Neuronal stem cell (in vitro differentiated cells): ENCODE measurements at regions not wholly inside any gene's neighbourhood (a gene's known extent, or its start where the extent isn't known, plus 50 kb on each side); places are given as distances from the start of the nearest gene placed in this dataset.

Experiments used
- DNase-seq: peaks from one replicate; pipeline ENCODE4 v3.0.0-alpha.2; 2013; ENCODE audit warnings: low spot score
- H2AFZ ChIP-seq: one replicate; pipeline ENCODE4 v1.6.1; 2013; ENCODE audit warnings: mild to moderate bottlenecking, low read length, inconsistent platforms
- H2AK5ac ChIP-seq: 2 replicates; pipeline ENCODE4 v1.6.1; 2013; ENCODE audit warnings: low read depth, mild to moderate bottlenecking, inconsistent platforms, low read length, moderate library complexity, mixed read lengths
- H2BK120ac ChIP-seq: 2 replicates; pipeline ENCODE4 v1.6.1; 2013; ENCODE audit warnings: low read depth, mild to moderate bottlenecking, inconsistent platforms, low read length, moderate library complexity, mixed read lengths
- H2BK12ac ChIP-seq: one replicate; pipeline ENCODE4 v1.6.1; 2013; ENCODE audit warnings: low read length, inconsistent platforms
- H2BK15ac ChIP-seq: 2 replicates; pipeline ENCODE4 v1.6.1; 2013; ENCODE audit warnings: mild to moderate bottlenecking, low read length, inconsistent platforms, mixed read lengths
- H2BK5ac ChIP-seq: one replicate; pipeline ENCODE4 v1.6.1; 2013; ENCODE audit warnings: inconsistent platforms, mild to moderate bottlenecking, low read length, moderate library complexity
- H3K14ac ChIP-seq: one replicate; pipeline ENCODE4 v1.6.1; 2013; ENCODE audit warnings: low read length, inconsistent platforms
- H3K18ac ChIP-seq: 2 replicates; pipeline ENCODE4 v1.6.1; 2013; ENCODE audit warnings: low read length, inconsistent platforms
- H3K23ac ChIP-seq: 2 replicates; pipeline ENCODE4 v1.6.1; 2013; ENCODE audit warnings: low read depth, mild to moderate bottlenecking, mixed read lengths, low read length, inconsistent platforms; ENCODE audit not compliant: poor library complexity
- H3K27ac ChIP-seq: replicated peaks from 3 replicates; pipeline ENCODE4 v1.5.1; 2013; ENCODE audit warnings: low read length, inconsistent platforms
- H3K27me3 ChIP-seq, 3 experiments: 2 replicates each; pipeline ENCODE4 v1.6.1; 2013; ENCODE audit warnings: low read length in 3 of 3, mild to moderate bottlenecking in 2 of 3, inconsistent platforms in 1 of 3, low read depth in 1 of 3, mixed read lengths in 1 of 3, moderate library complexity in 1 of 3; ENCODE audit not compliant: control insufficient read depth in 3 of 3, insufficient read depth in 3 of 3
- H3K36me3 ChIP-seq, 2 donors: replicated peaks in 1 of 2; 2 replicates each; pipeline ENCODE4 v1.6.1; 2013; ENCODE audit warnings: low read length in 2 of 2; ENCODE audit not compliant: control insufficient read depth in 2 of 2, insufficient read depth in 2 of 2
- H3K4ac ChIP-seq: 2 replicates; pipeline ENCODE4 v1.6.1; 2013; ENCODE audit warnings: inconsistent platforms, mild to moderate bottlenecking, low read length, moderate library complexity
- H3K4me1 ChIP-seq, 2 donors: 1 replicate in 1 of 2; 2 replicates in 1 of 2; pipeline ENCODE4 v1.6.1; 2013; ENCODE audit warnings: low read length in 2 of 2, low read depth in 1 of 2; ENCODE audit not compliant: control insufficient read depth in 2 of 2, insufficient read depth in 1 of 2
- H3K4me2 ChIP-seq: one replicate; pipeline ENCODE4 v1.6.1; 2013; ENCODE audit warnings: mild to moderate bottlenecking, low read length, inconsistent platforms; ENCODE audit not compliant: insufficient read depth, poor library complexity, severe bottlenecking
- H3K4me3 ChIP-seq, 2 donors: 2 replicates each; pipeline ENCODE4 v1.5.1; 2013; ENCODE audit warnings: low read length in 2 of 2, mild to moderate bottlenecking in 2 of 2, inconsistent platforms in 1 of 2, moderate library complexity in 1 of 2
- H3K79me1 ChIP-seq: one replicate; pipeline ENCODE4 v1.6.1; 2013; ENCODE audit warnings: low read depth, mild to moderate bottlenecking, inconsistent platforms, low read length, moderate library complexity
- H3K9ac ChIP-seq: one replicate; pipeline ENCODE4 v1.6.1; 2013; ENCODE audit warnings: mild to moderate bottlenecking, low read depth, low read length, inconsistent platforms; ENCODE audit not compliant: poor library complexity
- H3K9me3 ChIP-seq, 2 donors: replicated peaks in 1 of 2; 2 replicates each; pipeline versions ENCODE3 to v1.6.1; 2013; ENCODE audit warnings: low read length in 2 of 2, mild to moderate bottlenecking in 2 of 2, inconsistent platforms in 1 of 2, low read depth in 1 of 2, mixed read lengths in 1 of 2, moderate library complexity in 1 of 2; ENCODE audit not compliant: control insufficient read depth in 2 of 2, insufficient read depth in 1 of 2
- H4K8ac ChIP-seq: one replicate; pipeline ENCODE4 v1.6.1; 2013; ENCODE audit warnings: low read depth, mild to moderate bottlenecking, inconsistent platforms, low read length, moderate library complexity
- H4K91ac ChIP-seq: one replicate; pipeline ENCODE4 v1.6.1; 2013; ENCODE audit warnings: low read length, low read depth, mild to moderate bottlenecking, inconsistent platforms; ENCODE audit not compliant: poor library complexity
- WGBS, 2 donors: extraction: QIAGEN DNeasy Blood & Tissue Kit; methylation state at CpG; one replicate each; pipeline ENCODE4 v1.1.7; 2013; ENCODE audit warnings: missing lambda C conversion rate in 2 of 2, mixed read lengths in 1 of 2; ENCODE audit not compliant: insufficient read length in 2 of 2, insufficient replicate concordance in 1 of 2; ENCODE audit errors: extremely low coverage in 2 of 2; 5-methylcytosine and 5-hydroxymethylcytosine counted together

DNA sequence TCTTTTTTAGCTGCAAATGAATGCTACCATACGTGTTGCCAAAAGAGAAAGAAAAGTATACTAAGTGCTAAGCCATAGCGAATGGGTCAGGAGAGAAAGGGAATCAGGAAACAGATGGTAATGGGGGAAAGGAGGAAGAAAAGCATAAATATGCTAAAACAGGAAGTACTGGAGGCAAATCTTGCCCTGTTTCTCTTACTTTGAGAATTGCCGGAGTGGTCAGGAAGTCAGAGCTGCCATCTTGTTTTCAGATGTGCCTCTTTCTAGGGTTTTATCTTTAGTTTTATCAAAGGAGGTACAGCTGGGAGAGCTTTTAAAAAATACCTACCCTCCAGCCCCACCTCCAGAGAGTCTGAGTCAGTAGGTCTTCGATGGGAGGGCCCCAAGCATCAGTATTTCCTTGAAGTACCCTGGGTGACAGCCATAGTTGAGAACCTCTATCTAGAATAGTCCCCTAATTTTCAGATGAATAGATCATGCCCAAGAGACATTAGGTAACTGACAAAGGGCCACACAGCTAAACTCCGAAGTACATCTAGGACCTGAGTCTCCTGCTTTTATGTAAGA, 193.3 kb downstream of the CLIC5 start:
- Histone ChIP-seq H3K4me3 (no peak overlapping the region), H2AK5ac (no peak overlapping the region), H2BK120ac (no peak overlapping the region), H3K4me1 (no peaks in the 10 kb centered on the region), H2BK12ac (no peak overlapping the region), H2AFZ (no peak overlapping the region), H3K9me3 (no peaks in the 10 kb centered on the region), H2BK5ac (no peak overlapping the region), H3K79me1 (no peaks in the 10 kb centered on the region), H4K91ac (no peak overlapping the region), H3K9ac (no peak overlapping the region), H3K4me2 (no peak overlapping the region), H4K8ac (no peak overlapping the region), H3K27ac (no peak overlapping the region), H3K27me3 (no peaks in the 10 kb centered on the region), H3K4ac (no peak overlapping the region), H3K14ac (no peak overlapping the region), H3K36me3 (no peaks in the 10 kb centered on the region), H3K18ac (no peak overlapping the region), H2BK15ac (no peak overlapping the region), H3K23ac (no peak overlapping the region)
- no CpG with 5 or more reads among the region's 5 CpGs for WGBS, 2 donors
- no peak for DNase-seq

DNA sequence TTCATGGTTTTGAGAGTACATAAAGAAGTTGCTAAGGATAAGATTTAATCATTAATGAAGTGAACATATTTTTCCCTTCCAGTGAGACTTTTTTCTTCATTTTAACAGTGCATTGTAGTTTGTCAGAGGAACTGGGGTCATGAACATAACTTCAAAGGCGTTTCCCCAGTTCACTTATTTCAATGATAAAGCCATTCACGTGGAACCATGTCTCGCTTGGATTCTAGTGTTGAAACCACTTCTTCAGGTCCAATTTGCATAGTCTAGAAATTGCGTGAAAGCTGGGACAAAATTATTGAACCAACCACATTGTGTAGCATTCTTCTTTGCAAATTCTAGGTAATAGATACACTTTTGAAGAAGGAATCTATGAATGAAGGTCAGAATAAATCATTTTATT, 197.0 kb downstream of the CLIC5 start:
- no peak overlapping the region for H3K18ac ChIP-seq
- H2AFZ ChIP-seq = no peak overlapping the region
- no peak overlapping the region for H3K23ac ChIP-seq
- H3K9ac ChIP-seq = no peak overlapping the region
- H3K79me1 ChIP-seq = no peaks in the 10 kb centered on the region
- H2AK5ac ChIP-seq = no peak overlapping the region
- H4K91ac ChIP-seq = no peak overlapping the region
- DNase-seq = no peak
- no peak overlapping the region for H3K14ac ChIP-seq
- H4K8ac ChIP-seq = no peak overlapping the region
- no peaks in the 10 kb centered on the region for H3K4me1 ChIP-seq
- no peaks in the 10 kb centered on the region for H3K36me3 ChIP-seq
- H3K27me3 ChIP-seq = no peaks in the 10 kb centered on the region
- H3K9me3 ChIP-seq = no peaks in the 10 kb centered on the region
- no peak overlapping the region for H2BK15ac ChIP-seq
- no peak overlapping the region for H2BK120ac ChIP-seq
- H3K4me3 ChIP-seq = no peak overlapping the region
- no peak overlapping the region for H3K4me2 ChIP-seq
- no peak overlapping the region for H2BK12ac ChIP-seq
- H3K27ac ChIP-seq = no peak overlapping the region
- WGBS, 2 donors = no CpG with 5 or more reads among the region's 4 CpGs
- no peak overlapping the region for H3K4ac ChIP-seq
- no peak overlapping the region for H2BK5ac ChIP-seq

DNA sequence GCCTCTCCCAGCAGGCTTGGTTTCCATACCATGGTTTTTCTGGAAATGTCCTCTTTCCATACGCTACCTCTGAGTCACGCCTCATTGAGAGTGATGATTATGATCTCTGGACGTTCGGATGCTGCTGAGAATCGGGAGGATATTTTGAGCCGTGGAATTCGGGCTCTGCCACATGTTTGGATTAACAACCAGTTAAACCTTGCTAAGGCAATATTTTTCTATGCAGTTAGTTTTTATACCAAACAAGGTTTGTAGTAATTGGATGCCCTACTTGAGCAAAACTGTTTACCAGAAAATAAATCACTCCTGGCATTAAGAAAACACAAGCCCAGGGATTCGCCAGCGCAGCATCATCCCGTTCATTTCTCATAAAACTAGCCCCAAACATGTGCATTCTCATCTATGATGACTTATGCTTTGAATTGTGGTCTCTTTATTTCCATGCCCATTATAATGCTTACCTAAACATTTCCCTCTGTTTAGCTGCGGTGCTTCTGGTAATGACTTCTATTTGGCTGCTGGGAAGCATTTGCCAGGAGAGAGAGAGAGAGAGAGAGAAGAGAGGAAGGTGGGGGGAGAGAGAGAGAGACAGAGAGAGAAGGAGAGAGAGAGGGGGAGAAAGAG, 198.9 kb downstream of the CLIC5 start:
- Histone ChIP-seq H3K9ac (no peak overlapping the region), H2BK12ac (no peak overlapping the region), H3K14ac (no peak overlapping the region), H3K4me1 (peaks cover 4 to 5% of the 10 kb centered on the region in 2 donors), H3K4me3 (peak overlapping the region in 1 of 2 donors; percentile 18), H2AFZ (no peak overlapping the region), H3K27ac (no peak overlapping the region), H2BK5ac (no peak overlapping the region), H3K79me1 (no peaks in the 10 kb centered on the region), H3K9me3 (no peaks in the 10 kb centered on the region), H3K23ac (no peak overlapping the region), H3K4ac (no peak overlapping the region), H3K36me3 (no peaks in the 10 kb centered on the region), H2AK5ac (no peak overlapping the region), H3K27me3 (no peaks in the 10 kb centered on the region), H4K91ac (no peak overlapping the region), H2BK120ac (no peak overlapping the region), H3K18ac (no peak overlapping the region), H2BK15ac (no peak overlapping the region), H4K8ac (no peak overlapping the region), H3K4me2 (no peak overlapping the region)
- DNase-seq = no peak
- no CpG with 5 or more reads among the region's 11 CpGs for WGBS, 2 donors

DNA sequence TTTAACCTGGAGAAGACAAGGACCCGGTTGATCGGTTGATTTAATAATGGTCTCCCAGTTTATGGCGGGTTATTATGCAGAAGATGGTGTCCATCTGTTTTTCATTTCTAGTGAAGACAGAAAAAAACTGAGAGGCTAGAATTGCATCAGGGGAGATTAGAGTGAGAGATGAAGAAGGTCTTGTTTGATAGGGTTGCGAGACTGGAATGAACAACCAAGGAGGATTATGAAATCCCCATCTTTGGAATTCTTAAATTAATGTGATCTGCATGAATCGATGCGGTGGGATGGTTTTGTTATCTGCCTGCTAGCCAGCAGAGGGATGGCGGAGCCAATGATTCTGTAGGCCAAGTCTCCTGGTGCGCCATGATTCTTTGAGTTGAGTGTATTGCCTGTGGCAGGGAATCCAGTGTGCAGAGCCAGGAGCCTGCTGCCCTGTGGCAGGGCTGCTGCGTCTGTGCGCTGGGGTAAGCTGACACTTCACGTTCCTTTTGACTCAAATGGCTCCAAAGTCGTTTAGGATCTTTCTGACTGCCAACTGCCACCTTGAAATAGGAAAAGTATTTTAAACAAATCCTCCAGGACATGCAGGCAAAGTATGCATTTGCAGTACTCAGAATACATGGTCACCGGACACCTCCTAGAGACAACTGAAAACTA, 200.1 kb downstream of the CLIC5 start:
- Histone ChIP-seq H3K4me3 (no peak overlapping the region), H4K91ac (no peak overlapping the region), H3K9ac (no peak overlapping the region), H2BK15ac (no peak overlapping the region), H3K4ac (no peak overlapping the region), H3K27ac (no peak overlapping the region), H3K18ac (peak overlapping the region; percentile 68), H3K79me1 (no peaks in the 10 kb centered on the region), H3K23ac (no peak overlapping the region), H2BK12ac (no peak overlapping the region), H2BK120ac (no peak overlapping the region), H3K14ac (no peak overlapping the region), H2AK5ac (no peak overlapping the region), H3K36me3 (no peaks in the 10 kb centered on the region), H4K8ac (no peak overlapping the region), H3K4me1 (peaks cover 4 to 5% of the 10 kb centered on the region in 2 donors), H3K4me2 (no peak overlapping the region), H3K9me3 (no peaks in the 10 kb centered on the region), H2AFZ (no peak overlapping the region), H2BK5ac (no peak overlapping the region), H3K27me3 (no peaks in the 10 kb centered on the region)
- no CpG with 5 or more reads among the region's 13 CpGs for WGBS, 2 donors
- no peak for DNase-seq
